HEK293T (cell line): ENCODE measurements at regions not wholly inside any gene's neighbourhood (a gene's known extent, or its start where the extent isn't known, plus 50 kb on each side); places are given as distances from the start of the nearest gene placed in this dataset.
"Not testable (repeated sequence)": the region's sequence is repeated elsewhere in the genome, so short reads cannot be mapped to it uniquely, and the experiment has no call there.

Experiments
- CTCF ChIA-PET: fragments of 350-600 bp; formaldehyde crosslinking; extraction: SDS; loops from one replicate; lab custom pipeline; 2021; ENCODE audit warnings: antibody characterized with exemption, inconsistent platforms; lab: Yijun Ruan, JAX
- POLR2A ChIA-PET: fragments of 350-600 bp; formaldehyde crosslinking; extraction: SDS; loops from one replicate; lab custom pipeline; 2020; ENCODE audit warnings: antibody characterized with exemption, inconsistent platforms; lab: Yijun Ruan, JAX
- DNase-seq: peaks from one replicate; pipeline ENCODE4 v3.0.0; 2012; ENCODE audit warnings: mixed read lengths; ENCODE audit errors: extremely low spot score
- ARNT ChIP-seq: fragments of 450-650 bp; IDR thresholded peaks from 2 replicates; pipeline ENCODE4 v1.6.1; 2017; ENCODE audit warnings: mild to moderate bottlenecking
- BHLHE40 ChIP-seq: fragments of 450-650 bp; IDR thresholded peaks from 2 replicates; pipeline ENCODE4 v1.6.1; 2016; ENCODE audit warnings: mild to moderate bottlenecking, moderate library complexity, borderline replicate concordance
- CTBP1 ChIP-seq: fragments of 450-650 bp; IDR thresholded peaks from 2 replicates; pipeline ENCODE4 v1.6.1; 2016; ENCODE audit warnings: borderline replicate concordance
- ELF4 ChIP-seq: fragments of 450-650 bp; IDR thresholded peaks from 2 replicates; pipeline ENCODE4 v1.6.1; 2017; ENCODE audit warnings: antibody characterized with exemption
- FOXA1 ChIP-seq: fragments of 450-650 bp; IDR thresholded peaks from 2 replicates; pipeline ENCODE4 v1.6.1; 2016; ENCODE audit warnings: mild to moderate bottlenecking
- FOXK2 ChIP-seq: fragments of 450-650 bp; IDR thresholded peaks from 2 replicates; pipeline ENCODE4 v1.6.1; 2016; ENCODE audit warnings: mild to moderate bottlenecking
- FOXM1 ChIP-seq: fragments of 450-650 bp; IDR thresholded peaks from 2 replicates; pipeline ENCODE4 v1.6.1; 2017; ENCODE audit warnings: mild to moderate bottlenecking, borderline replicate concordance
- HDGF ChIP-seq: fragments of 450-650 bp; IDR thresholded peaks from 2 replicates; pipeline ENCODE4 v1.6.1; 2017; ENCODE audit warnings: antibody characterized with exemption, borderline replicate concordance
- L3MBTL2 ChIP-seq: fragments of 450-650 bp; conservative IDR thresholded peaks from 2 replicates; pipeline ENCODE4 v1.6.1; 2016; ENCODE audit warnings: mild to moderate bottlenecking
- LEF1 ChIP-seq: fragments of 450-650 bp; IDR thresholded peaks from 2 replicates; pipeline ENCODE4 v1.6.1; 2017; ENCODE audit warnings: mild to moderate bottlenecking, borderline replicate concordance
- NFRKB ChIP-seq: fragments of 450-650 bp; IDR thresholded peaks from 2 replicates; pipeline ENCODE4 v1.6.1; 2016; ENCODE audit warnings: mild to moderate bottlenecking, moderate library complexity
- SP1 ChIP-seq: fragments of 450-650 bp; IDR thresholded peaks from 2 replicates; pipeline ENCODE4 v1.6.1; 2017
- SUZ12 ChIP-seq: fragments of 450-650 bp; IDR thresholded peaks from 2 replicates; pipeline ENCODE4 v1.6.1; 2016; ENCODE audit warnings: mild to moderate bottlenecking
- TARDBP ChIP-seq: fragments of 450-650 bp; IDR thresholded peaks from 2 replicates; pipeline ENCODE4 v1.6.1; 2016
- ZNF384 ChIP-seq: fragments of 450-650 bp; IDR thresholded peaks from 2 replicates; pipeline ENCODE4 v1.6.1; 2016
- TF ChIP-seq, protein P1 (sequence below): fragments of 450-650 bp; IDR thresholded peaks from 2 replicates; pipeline ENCODE4 v1.6.1; 2016

DNA sequence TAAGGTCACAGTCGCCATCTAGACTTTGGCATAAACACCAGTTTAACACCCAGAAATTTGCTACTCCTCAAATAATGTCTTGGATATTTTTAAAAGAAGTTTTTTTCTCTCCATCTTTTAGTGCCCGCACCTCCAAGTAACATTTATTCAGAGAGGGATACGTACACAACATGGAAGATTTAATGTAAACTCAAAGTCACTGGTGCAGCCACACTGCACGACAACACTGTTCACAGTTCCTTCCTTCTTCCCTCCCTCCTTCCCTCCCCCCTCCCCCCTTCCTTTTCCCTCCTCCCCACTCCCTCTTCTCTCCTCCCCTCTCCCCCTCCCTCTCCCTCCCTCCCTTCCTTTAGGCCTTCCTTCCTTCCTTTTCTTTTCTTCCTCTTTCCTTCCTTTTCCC, 56.5 kb downstream of the NPPC start:
- DNase-seq, result no peak
- ChIA-PET CTCF (no interaction called here), POLR2A (no interaction called here)
- TF ChIP-seq, protein P1, sequence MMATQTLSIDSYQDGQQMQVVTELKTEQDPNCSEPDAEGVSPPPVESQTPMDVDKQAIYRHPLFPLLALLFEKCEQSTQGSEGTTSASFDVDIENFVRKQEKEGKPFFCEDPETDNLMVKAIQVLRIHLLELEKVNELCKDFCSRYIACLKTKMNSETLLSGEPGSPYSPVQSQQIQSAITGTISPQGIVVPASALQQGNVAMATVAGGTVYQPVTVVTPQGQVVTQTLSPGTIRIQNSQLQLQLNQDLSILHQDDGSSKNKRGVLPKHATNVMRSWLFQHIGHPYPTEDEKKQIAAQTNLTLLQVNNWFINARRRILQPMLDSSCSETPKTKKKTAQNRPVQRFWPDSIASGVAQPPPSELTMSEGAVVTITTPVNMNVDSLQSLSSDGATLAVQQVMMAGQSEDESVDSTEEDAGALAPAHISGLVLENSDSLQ, result no peak
- no peak for TF ChIP-seq L3MBTL2

DNA sequence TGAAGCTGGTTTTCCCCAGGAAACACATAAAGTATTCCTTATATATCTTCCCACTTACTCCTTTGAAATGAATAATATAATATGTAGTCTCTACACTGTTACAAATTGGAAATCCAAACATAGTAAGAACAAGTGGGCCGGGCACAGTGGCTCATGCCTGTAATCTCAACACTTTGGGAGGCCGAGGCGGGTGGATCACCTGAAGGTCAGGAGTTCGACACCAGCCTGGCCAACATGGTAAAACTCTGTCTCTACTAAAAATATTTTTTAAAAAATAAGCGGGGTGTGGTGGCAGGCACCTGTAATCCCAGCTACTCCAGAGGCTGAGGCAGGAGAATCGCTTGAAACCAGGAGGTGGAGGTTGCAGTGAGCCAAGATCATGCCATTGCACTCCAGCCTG, 57.2 kb downstream of the NPPC start:
- POLR2A ChIA-PET, CTCF ChIA-PET, DNase-seq: not testable (repeated sequence)

DNA sequence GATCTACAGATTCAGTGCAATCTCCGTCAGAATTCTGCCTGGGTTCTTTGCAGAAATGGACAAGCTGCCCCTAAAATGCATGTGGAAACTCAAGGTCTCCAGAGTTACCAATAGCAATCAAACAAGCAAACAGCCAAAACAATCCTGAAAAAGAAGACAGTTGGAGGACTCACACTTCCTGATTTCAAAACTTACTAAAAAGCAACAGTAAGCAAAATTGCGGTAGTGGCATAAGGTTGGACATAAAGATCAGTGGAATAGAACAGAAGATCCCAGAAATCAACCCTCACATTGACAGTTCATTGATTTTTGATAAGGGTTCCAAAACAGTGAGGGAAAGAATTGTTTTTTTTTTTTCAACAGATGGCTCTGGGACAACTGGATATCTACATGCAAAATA, 59.7 kb downstream of the NPPC start:
- CTCF ChIA-PET, result interaction anchor here (0.6 kb wide), 1 partner anchor 534 kb away, joined by 3 read pairs; no protein-coding TSS in a partner anchor
- no peak for TF ChIP-seq L3MBTL2
- TF ChIP-seq SP1, result no peak
- no peak for TF ChIP-seq FOXK2
- no peak for TF ChIP-seq NFRKB
- TF ChIP-seq SUZ12, result no peak
- TF ChIP-seq TARDBP, result no peak
- no peak for TF ChIP-seq HDGF
- no peak for TF ChIP-seq CTBP1
- TF ChIP-seq ARNT, result no peak
- DNase-seq, result no peak
- POLR2A ChIA-PET, result no interaction called here

DNA sequence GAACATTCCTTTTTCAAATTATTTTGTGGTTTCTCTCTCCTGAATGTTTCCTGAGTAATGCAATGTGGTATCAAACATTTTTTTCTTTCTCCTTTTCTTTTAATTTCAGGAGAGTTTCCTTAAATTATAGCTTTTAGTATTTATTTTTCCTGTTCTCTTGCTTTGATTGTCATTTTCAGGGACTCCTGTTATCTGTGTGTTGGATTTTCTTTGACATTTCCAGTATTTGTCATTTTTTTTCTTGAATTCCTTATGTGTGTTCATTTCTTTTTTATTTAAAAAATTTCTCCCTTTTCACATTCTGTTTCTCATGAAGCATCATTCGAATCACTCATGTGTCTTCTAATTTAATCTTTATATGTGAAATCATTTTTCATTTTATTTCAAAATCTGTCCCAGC, 61.0 kb downstream of the NPPC start:
- CTCF ChIA-PET, result no interaction called here
- TF ChIP-seq HDGF (no peak), CTBP1 (no peak), SUZ12 (no peak), ELF4 (no peak), TARDBP (no peak), ZNF384 (no peak)
- POLR2A ChIA-PET, result no interaction called here
- DNase-seq, result no peak

DNA sequence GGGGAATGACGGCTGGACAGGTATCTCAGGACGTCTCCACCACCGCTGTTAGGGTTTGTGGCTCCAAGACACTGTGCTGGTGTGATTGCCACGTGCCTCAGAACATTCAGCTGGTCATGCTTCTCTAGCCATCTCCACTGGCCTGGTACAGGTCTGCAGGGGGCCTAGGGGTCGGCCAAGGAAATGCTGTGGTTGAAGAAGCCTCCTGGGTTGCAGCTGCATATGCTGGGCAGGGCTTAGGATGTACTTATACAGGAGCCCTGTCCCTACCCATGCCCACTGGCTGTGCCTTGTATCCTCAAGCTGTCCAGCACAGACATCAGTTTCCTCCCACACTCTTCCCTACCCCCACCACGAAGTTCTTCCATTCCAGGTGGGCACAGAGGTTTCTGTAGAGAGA, 64.1 kb downstream of the NPPC start:
- TF ChIP-seq SP1 (no peak), HDGF (no peak), FOXM1 (no peak), ZNF384 (no peak), SUZ12 (no peak), L3MBTL2 (no peak), CTBP1 (no peak), TARDBP (no peak), NFRKB (no peak), FOXK2 (no peak), BHLHE40 (no peak), ELF4 (no peak), FOXA1 (no peak), ARNT (no peak), LEF1 (no peak)
- TF ChIP-seq, protein P1, result no peak
- ChIA-PET CTCF (no interaction called here), POLR2A (no interaction called here)
- DNase-seq, result no peak

DNA sequence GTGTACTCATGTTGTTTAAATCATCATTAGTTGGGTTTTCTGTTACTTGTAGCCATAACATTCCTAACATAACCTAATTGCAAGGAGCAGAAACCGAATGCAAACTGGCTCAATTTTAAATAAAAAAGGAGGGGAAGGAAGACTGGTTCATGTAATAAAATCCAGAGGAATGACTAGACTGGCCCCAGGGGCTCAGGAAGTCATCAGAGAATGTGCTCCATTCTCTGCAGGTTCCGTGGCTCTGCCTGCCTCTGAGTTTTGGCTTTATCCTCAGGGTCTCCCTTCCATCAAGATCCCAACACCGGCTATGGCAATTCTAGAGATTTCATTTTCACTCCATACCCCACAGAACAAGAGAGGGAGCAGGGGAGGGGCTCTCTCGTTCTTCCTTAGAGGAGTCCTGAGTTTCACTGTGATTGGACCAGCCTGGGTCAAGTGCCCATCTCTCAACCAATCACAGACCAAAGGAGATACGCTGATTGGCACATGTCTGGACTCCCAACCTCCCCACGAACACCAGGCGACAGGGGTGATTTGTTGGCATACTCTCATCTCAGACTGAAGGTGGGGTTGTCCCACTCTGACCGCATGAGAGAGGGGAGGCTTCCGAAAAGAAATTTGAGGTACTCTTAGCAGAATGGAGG, 64.8 kb downstream of the NPPC start:
- no peak for DNase-seq
- CTCF ChIA-PET, result no interaction called here
- POLR2A ChIA-PET, result no interaction called here
- no peak for TF ChIP-seq LEF1
- TF ChIP-seq TARDBP, result no peak
- TF ChIP-seq, protein P1, result peak; percentile 23; the same call in 1 of the 2 replicates
- no peak for TF ChIP-seq SUZ12
